Central memory CD8-positive, alpha-beta T cell (primary cell): ENCODE measurements at regions not wholly inside any gene's neighbourhood (a gene's known extent, or its start where the extent isn't known, plus 50 kb on each side); places are given as distances from the start of the nearest gene placed in this dataset.
"Not testable (repeated sequence)": the region's sequence is repeated elsewhere in the genome, so short reads cannot be mapped to it uniquely, and the experiment has no call there.

Experiments used
- ATAC-seq: fragments of 150-1000 bp; cut with Tn5 transposase; replicated peaks from 2 replicates; pipeline ENCODE4 v1.10.0; 2022; ENCODE audit warnings: mild to moderate bottlenecking, moderate FRiP score, moderate number of reproducible peaks; ENCODE audit not compliant: poor library complexity, severe bottlenecking; ENCODE audit errors: extremely low read depth
- DNase-seq, 2 donors: peaks; one replicate each; pipeline ENCODE4 v3.0.0; 2021; ENCODE audit warnings: low spot score in 2 of 2
- H3K27ac Mint-ChIP-seq: one replicate; pipeline ENCODE4 v1.8.0; 2022; ENCODE audit warnings: low read depth, mild to moderate bottlenecking, moderate library complexity, mixed read lengths
- H3K27me3 Mint-ChIP-seq: one replicate; pipeline ENCODE4 v1.8.0; 2022; ENCODE audit warnings: mixed read lengths
- H3K36me3 Mint-ChIP-seq: one replicate; pipeline ENCODE4 v1.8.0; 2022; ENCODE audit warnings: mild to moderate bottlenecking, moderate library complexity, mixed read lengths; ENCODE audit not compliant: insufficient read depth
- H3K4me1 Mint-ChIP-seq: one replicate; pipeline ENCODE4 v1.8.0; 2022; ENCODE audit warnings: mixed read lengths
- H3K4me3 Mint-ChIP-seq: one replicate; pipeline ENCODE4 v1.8.0; 2022; ENCODE audit warnings: mild to moderate bottlenecking, moderate library complexity, mixed read lengths
- H3K9me3 Mint-ChIP-seq: one replicate; pipeline ENCODE4 v1.8.0; 2022; ENCODE audit warnings: mixed read lengths

- H3K27me3 Mint-ChIP-seq: no peaks in the 10 kb centered on the region
- DNase-seq: no peak
- no peaks in the 10 kb centered on the region for H3K9me3 Mint-ChIP-seq
- H3K27ac Mint-ChIP-seq: no peak overlapping the region
- no peaks in the 10 kb centered on the region for H3K4me1 Mint-ChIP-seq
- ATAC-seq: no peak
- H3K36me3 Mint-ChIP-seq: no peaks in the 10 kb centered on the region
- H3K4me3 Mint-ChIP-seq: no peak overlapping the region
These were observed 71.1 kb downstream of the ARL6IP4 start for GRCh38 chr12:123051556-123051955.

DNA sequence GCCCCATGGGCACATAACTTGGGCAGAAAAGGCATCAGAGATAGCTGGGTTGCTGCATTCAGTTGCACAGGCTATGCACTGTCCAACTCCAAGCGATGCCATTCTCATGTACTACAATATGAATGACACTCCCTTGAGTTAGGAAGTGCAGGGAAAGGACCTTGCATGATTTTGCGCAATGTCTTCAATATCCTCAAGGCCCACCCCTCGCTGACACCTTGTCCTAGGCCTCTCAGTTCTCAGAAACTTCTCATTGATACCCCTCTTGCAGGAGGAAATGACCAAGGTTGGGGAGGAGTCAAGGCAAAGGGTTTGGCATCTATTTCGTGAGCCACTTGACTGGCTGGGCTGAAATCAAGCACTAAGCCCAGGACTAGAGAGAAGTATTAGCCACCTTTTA lies 70.4 kb downstream of the ARL6IP4 start:
- H3K36me3 Mint-ChIP-seq: no peaks in the 10 kb centered on the region
- ATAC-seq (no peak), DNase-seq (no peak)
- H3K27ac Mint-ChIP-seq: no peak overlapping the region
- H3K4me3 Mint-ChIP-seq: no peak overlapping the region
- H3K27me3 Mint-ChIP-seq: no peaks in the 10 kb centered on the region
- no peaks in the 10 kb centered on the region for H3K9me3 Mint-ChIP-seq
- H3K4me1 Mint-ChIP-seq: no peaks in the 10 kb centered on the region

DNA sequence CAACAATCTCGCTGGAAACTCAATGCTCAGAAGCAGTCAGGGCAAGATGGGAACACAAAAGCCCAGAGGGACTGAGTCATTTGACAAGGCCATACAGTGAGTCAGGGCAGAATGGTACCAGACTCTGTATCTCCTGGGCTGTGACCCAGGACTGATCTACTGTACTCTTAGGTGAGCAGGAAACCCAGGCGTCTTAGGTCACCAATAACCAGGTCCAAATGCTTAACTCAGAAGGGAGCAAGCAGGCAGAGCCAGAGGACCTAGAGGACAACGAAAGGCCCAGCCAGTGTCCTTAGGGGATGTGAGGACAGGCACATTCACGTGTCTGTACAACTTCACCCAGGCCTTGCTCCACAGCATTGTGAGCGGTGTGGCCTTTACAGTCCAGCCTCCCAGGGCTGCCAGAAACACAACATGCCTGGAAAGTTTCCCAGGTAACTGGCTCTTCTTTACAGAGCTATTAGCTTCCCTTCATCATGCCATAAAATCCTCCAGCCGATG lies 69.9 kb downstream of the ARL6IP4 start:
- DNase-seq (no peak), ATAC-seq (no peak)
- Mint-ChIP-seq H3K9me3 (no peaks in the 10 kb centered on the region), H3K4me1 (no peaks in the 10 kb centered on the region), H3K4me3 (no peak overlapping the region), H3K27me3 (no peaks in the 10 kb centered on the region), H3K27ac (no peak overlapping the region), H3K36me3 (no peaks in the 10 kb centered on the region)

- no peak overlapping the region for H3K4me3 Mint-ChIP-seq
- ATAC-seq: no peak
These were observed 69.1 kb downstream of the ARL6IP4 start for GRCh38 chr12:123049398-123050240.

GRCh38 chr12:123047892-123048291 lies 67.4 kb downstream of the ARL6IP4 start:
- H3K36me3 Mint-ChIP-seq, H3K27me3 Mint-ChIP-seq, H3K4me3 Mint-ChIP-seq, H3K27ac Mint-ChIP-seq, DNase-seq, H3K9me3 Mint-ChIP-seq, ATAC-seq: not testable (repeated sequence)
- peaks cover 24% of the 10 kb centered on the region for H3K4me1 Mint-ChIP-seq

More at GRCh38 chr12:123049398-123050240, 69.1 kb downstream of the ARL6IP4 start:
- no peaks in the 10 kb centered on the region for H3K27me3 Mint-ChIP-seq
- H3K9me3 Mint-ChIP-seq: no peaks in the 10 kb centered on the region
- no peaks in the 10 kb centered on the region for H3K36me3 Mint-ChIP-seq
- no peak overlapping the region for H3K27ac Mint-ChIP-seq
- DNase-seq: no peak
- H3K4me1 Mint-ChIP-seq: peaks cover 7% of the 10 kb centered on the region

- H3K4me3 Mint-ChIP-seq: no peak overlapping the region
- no peak overlapping the region for H3K27ac Mint-ChIP-seq
- DNase-seq: no peak
- H3K4me1 Mint-ChIP-seq: peaks cover 24% of the 10 kb centered on the region
- H3K27me3 Mint-ChIP-seq: no peaks in the 10 kb centered on the region
- H3K36me3 Mint-ChIP-seq: no peaks in the 10 kb centered on the region
- no peaks in the 10 kb centered on the region for H3K9me3 Mint-ChIP-seq
- ATAC-seq: no peak
These were observed 66.8 kb downstream of the ARL6IP4 start for GRCh38 chr12:123047289-123047688.

- no peak overlapping the region for H3K27ac Mint-ChIP-seq
- H3K4me1 Mint-ChIP-seq: peaks cover 24% of the 10 kb centered on the region
- DNase-seq: no peak
- no peak overlapping the region for H3K4me3 Mint-ChIP-seq
- ATAC-seq: no peak
- H3K9me3 Mint-ChIP-seq: no peaks in the 10 kb centered on the region
- no peaks in the 10 kb centered on the region for H3K27me3 Mint-ChIP-seq
- H3K36me3 Mint-ChIP-seq: peaks cover 2% of the 10 kb centered on the region
These were observed 66.0 kb downstream of the ARL6IP4 start for GRCh38 chr12:123046431-123046830.

GRCh38 chr12:123045678-123046077 lies 65.2 kb downstream of the ARL6IP4 start:
- H3K4me3 Mint-ChIP-seq: no peak overlapping the region
- no peaks in the 10 kb centered on the region for H3K27me3 Mint-ChIP-seq
- peaks cover 24% of the 10 kb centered on the region for H3K4me1 Mint-ChIP-seq
- DNase-seq: no peak
- no peak for ATAC-seq
- H3K27ac Mint-ChIP-seq: no peak overlapping the region
- H3K9me3 Mint-ChIP-seq: no peaks in the 10 kb centered on the region
- H3K36me3 Mint-ChIP-seq: peaks cover 2% of the 10 kb centered on the region

GRCh38 chr12:123044351-123044750 lies 63.9 kb downstream of the ARL6IP4 start:
- Mint-ChIP-seq H3K4me3 (no peak overlapping the region), H3K9me3 (no peaks in the 10 kb centered on the region)

GRCh38 chr12:123043536-123044001 lies 63.1 kb downstream of the ARL6IP4 start:
- H3K4me1 Mint-ChIP-seq: peaks cover 24% of the 10 kb centered on the region
- H3K27me3 Mint-ChIP-seq: no peaks in the 10 kb centered on the region
- H3K4me3 Mint-ChIP-seq: no peak overlapping the region
- H3K27ac Mint-ChIP-seq: no peak overlapping the region
- DNase-seq (peak; percentile 38 to 52), ATAC-seq (peak; percentile 92)
- H3K36me3 Mint-ChIP-seq: peaks cover 2% of the 10 kb centered on the region
- no peaks in the 10 kb centered on the region for H3K9me3 Mint-ChIP-seq

More at GRCh38 chr12:123044351-123044750, 63.9 kb downstream of the ARL6IP4 start:
- no peak for DNase-seq
- no peak for ATAC-seq
- H3K36me3 Mint-ChIP-seq: peaks cover 2% of the 10 kb centered on the region
- peaks cover 24% of the 10 kb centered on the region for H3K4me1 Mint-ChIP-seq
- no peaks in the 10 kb centered on the region for H3K27me3 Mint-ChIP-seq
- H3K27ac Mint-ChIP-seq: peak overlapping the region; percentile 10

DNA sequence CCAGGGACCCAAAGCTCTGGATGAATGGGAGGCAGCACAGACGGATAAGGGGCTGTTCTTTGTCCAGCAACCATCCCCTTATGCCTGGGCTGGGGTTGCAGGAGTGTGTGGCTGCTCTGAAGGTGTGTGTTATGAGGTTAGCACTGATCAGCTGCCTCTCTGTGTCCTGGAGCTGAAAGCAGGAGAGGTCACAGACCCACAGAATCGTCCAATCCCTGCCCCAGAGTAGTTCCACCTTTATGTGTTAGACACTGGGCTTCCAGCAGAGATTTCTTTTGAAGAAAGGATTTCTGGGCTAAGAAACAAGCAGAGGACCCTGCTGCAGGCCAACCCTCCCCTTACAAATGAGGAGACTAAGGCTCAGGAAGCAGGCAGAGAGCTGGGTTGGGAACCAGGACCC lies 62.4 kb downstream of the ARL6IP4 start:
- Mint-ChIP-seq H3K27ac (no peak overlapping the region), H3K9me3 (no peaks in the 10 kb centered on the region), H3K36me3 (peaks cover 2% of the 10 kb centered on the region), H3K4me3 (no peak overlapping the region), H3K4me1 (peaks cover 24% of the 10 kb centered on the region), H3K27me3 (no peaks in the 10 kb centered on the region)
- DNase-seq (no peak), ATAC-seq (no peak)

DNA sequence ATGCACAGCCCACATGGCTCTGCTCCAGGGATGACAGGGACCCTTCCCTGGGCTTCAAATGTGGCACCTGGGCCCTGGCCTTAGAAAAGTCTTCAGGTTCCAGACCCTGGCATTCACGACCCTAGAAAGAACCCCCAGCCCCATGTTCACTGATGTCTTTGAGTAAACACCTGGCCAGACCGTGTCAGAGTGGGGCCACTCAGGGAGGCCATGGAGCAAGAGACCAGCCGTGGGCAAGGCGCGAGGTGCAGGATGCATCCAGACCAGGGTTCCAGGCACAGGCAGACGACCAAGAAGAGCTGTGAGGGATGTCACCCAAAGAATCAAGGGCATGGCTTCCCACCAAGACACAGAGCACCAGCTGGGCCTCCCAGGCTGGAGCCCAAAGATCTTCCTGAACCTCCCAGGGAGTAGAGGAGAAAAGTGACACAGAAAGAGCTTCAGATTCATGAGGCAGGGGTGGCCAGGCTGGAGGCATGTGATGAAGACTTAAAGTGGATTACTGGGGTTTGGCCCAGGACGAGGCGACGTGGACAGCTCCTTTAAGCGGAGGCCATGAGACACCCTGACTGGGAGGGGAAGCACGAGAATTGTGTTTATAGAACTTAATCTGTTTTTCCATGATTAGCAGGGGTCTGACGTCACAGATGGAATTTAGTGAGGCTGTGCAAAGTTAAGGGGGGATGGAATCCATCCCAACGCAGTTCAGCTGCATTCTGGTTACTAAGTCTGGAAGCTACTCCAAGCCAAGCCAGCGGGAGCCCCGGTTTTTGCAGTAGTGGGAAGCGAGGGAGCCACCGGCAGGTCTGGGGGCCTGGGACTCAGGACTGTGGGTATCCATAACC lies 61.6 kb downstream of the ARL6IP4 start:
- no peak overlapping the region for H3K4me3 Mint-ChIP-seq
- no peak for ATAC-seq
- H3K9me3 Mint-ChIP-seq: no peaks in the 10 kb centered on the region

More for the DNA sequence above, 61.6 kb downstream of the ARL6IP4 start:
- Mint-ChIP-seq H3K4me1 (peaks cover 24% of the 10 kb centered on the region), H3K27ac (no peak overlapping the region), H3K36me3 (peaks cover 2% of the 10 kb centered on the region), H3K27me3 (no peaks in the 10 kb centered on the region)
- DNase-seq: no peak
